Natural killer cell (primary cell): ENCODE measurements at regions not wholly inside any gene's neighbourhood (a gene's known extent, or its start where the extent isn't known, plus 50 kb on each side); places are given as distances from the start of the nearest gene placed in this dataset.

Source experiments
- ATAC-seq, 3 donors: fragments of 150-1000 bp in 2 of 3; fragments of 200-7000 bp in 1 of 3; cut with Tn5 transposase; 1 replicate in 1 of 3; 2 replicates in 2 of 3; pipeline ENCODE4 v1.10.0; 2021; ENCODE audit warnings: mild to moderate bottlenecking in 2 of 3, moderate library complexity in 2 of 3
- DNase-seq, 2 donors: peaks; one replicate each; pipeline versions ENCODE4 v3.0.0 to v3.0.0-alpha.2; 2013 to 2021; ENCODE audit warnings: mixed read lengths in 1 of 2
- H3K27ac ChIP-seq: one replicate; pipeline ENCODE4 v1.5.1; 2013; ENCODE audit warnings: mild to moderate bottlenecking, low read length
- H3K27me3 ChIP-seq: one replicate; pipeline ENCODE4 v1.6.1; 2013; ENCODE audit warnings: low read length; ENCODE audit not compliant: control insufficient read depth, insufficient read depth
- H3K36me3 ChIP-seq: one replicate; pipeline ENCODE4 v1.6.1; 2013; ENCODE audit warnings: low read length; ENCODE audit not compliant: control insufficient read depth, insufficient read depth
- H3K4me1 ChIP-seq: one replicate; pipeline ENCODE4 v1.6.1; 2013; ENCODE audit warnings: low read length; ENCODE audit not compliant: control insufficient read depth, insufficient read depth
- H3K4me3 ChIP-seq: one replicate; pipeline ENCODE4 v1.5.1; 2013; ENCODE audit warnings: low read length
- H3K9me3 ChIP-seq: one replicate; pipeline ENCODE4 v1.6.1; 2013; ENCODE audit warnings: low read length; ENCODE audit not compliant: control insufficient read depth, insufficient read depth
- H3K27ac Mint-ChIP-seq, 2 donors: one replicate each; pipeline ENCODE4 v1.8.0; 2022; ENCODE audit warnings: mild to moderate bottlenecking in 2 of 2, mixed read lengths in 2 of 2, moderate library complexity in 1 of 2
- H3K27me3 Mint-ChIP-seq, 2 donors: one replicate each; pipeline ENCODE4 v1.8.0; 2022; ENCODE audit warnings: low read depth in 2 of 2, mixed read lengths in 2 of 2
- H3K36me3 Mint-ChIP-seq: one replicate; pipeline ENCODE4 v1.8.0; 2022; ENCODE audit warnings: mixed read lengths
- H3K4me1 Mint-ChIP-seq, 2 donors: one replicate each; pipeline ENCODE4 v1.8.0; 2022; ENCODE audit warnings: mixed read lengths in 2 of 2
- H3K4me3 Mint-ChIP-seq: one replicate; pipeline ENCODE4 v1.8.0; 2022; ENCODE audit warnings: mild to moderate bottlenecking, moderate library complexity, mixed read lengths
- H3K9me3 Mint-ChIP-seq, 2 donors: one replicate each; pipeline ENCODE4 v1.8.0; 2022; ENCODE audit warnings: mixed read lengths in 2 of 2
- WGBS: methylation state at CpG from one replicate; pipeline ENCODE4 v1.1.7; 2013; ENCODE audit warnings: missing lambda C conversion rate; ENCODE audit not compliant: insufficient coverage; 5-methylcytosine and 5-hydroxymethylcytosine counted together
- intact Hi-C: fragments of 100-400 bp; cut with micrococcal nuclease; formaldehyde crosslinking; loops from one replicate; pipeline ENCODE4 v1.14.2; 2022
- TF ChIP-seq, protein P1 (sequence below): fragments of 200-600 bp; IDR thresholded peaks from one replicate; pipeline ENCODE4 v1.8.0; 2022; ENCODE audit warnings: antibody characterized with exemption

DNA sequence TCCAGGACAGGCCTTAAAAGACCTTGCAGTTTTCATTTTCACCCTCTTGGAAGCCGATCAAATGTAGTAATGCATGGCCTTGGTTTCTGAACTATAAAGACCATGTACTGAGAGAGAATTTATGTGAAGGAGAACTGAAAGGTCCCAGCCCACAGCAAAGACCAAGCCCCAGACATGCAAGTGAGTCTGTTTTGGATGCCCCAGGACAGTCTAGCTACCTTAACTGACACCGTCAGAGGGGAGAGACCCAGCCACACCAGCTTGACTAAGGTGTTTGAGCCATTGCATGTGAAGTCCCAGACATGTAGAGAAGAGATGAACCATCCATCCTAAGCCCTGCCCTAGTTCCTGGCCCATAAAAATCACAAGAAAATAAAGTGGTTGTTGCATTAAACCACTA, 316.8 kb upstream of the GATB start:
- Mint-ChIP-seq H3K27me3 (no peaks in the 10 kb centered on the region), H3K9me3 (no peaks in the 10 kb centered on the region), H3K4me3 (no peak overlapping the region), H3K36me3 (no peaks in the 10 kb centered on the region), H3K4me1 (peaks cover 9 to 16% of the 10 kb centered on the region in 2 donors), H3K27ac (no peak overlapping the region)
- Histone ChIP-seq H3K36me3 (no peaks in the 10 kb centered on the region), H3K4me3 (no peak overlapping the region), H3K27ac (no peak overlapping the region), H3K4me1 (peaks cover 9% of the 10 kb centered on the region), H3K27me3 (no peaks in the 10 kb centered on the region), H3K9me3 (no peaks in the 10 kb centered on the region)
- DNase-seq, result no peak
- WGBS, result 78% methylated on average over 2 of the region's 2 CpGs
- TF ChIP-seq, protein P1, sequence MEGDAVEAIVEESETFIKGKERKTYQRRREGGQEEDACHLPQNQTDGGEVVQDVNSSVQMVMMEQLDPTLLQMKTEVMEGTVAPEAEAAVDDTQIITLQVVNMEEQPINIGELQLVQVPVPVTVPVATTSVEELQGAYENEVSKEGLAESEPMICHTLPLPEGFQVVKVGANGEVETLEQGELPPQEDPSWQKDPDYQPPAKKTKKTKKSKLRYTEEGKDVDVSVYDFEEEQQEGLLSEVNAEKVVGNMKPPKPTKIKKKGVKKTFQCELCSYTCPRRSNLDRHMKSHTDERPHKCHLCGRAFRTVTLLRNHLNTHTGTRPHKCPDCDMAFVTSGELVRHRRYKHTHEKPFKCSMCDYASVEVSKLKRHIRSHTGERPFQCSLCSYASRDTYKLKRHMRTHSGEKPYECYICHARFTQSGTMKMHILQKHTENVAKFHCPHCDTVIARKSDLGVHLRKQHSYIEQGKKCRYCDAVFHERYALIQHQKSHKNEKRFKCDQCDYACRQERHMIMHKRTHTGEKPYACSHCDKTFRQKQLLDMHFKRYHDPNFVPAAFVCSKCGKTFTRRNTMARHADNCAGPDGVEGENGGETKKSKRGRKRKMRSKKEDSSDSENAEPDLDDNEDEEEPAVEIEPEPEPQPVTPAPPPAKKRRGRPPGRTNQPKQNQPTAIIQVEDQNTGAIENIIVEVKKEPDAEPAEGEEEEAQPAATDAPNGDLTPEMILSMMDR, result no peak
- intact Hi-C loops, result no loop called here
- ATAC-seq, result no peak

DNA sequence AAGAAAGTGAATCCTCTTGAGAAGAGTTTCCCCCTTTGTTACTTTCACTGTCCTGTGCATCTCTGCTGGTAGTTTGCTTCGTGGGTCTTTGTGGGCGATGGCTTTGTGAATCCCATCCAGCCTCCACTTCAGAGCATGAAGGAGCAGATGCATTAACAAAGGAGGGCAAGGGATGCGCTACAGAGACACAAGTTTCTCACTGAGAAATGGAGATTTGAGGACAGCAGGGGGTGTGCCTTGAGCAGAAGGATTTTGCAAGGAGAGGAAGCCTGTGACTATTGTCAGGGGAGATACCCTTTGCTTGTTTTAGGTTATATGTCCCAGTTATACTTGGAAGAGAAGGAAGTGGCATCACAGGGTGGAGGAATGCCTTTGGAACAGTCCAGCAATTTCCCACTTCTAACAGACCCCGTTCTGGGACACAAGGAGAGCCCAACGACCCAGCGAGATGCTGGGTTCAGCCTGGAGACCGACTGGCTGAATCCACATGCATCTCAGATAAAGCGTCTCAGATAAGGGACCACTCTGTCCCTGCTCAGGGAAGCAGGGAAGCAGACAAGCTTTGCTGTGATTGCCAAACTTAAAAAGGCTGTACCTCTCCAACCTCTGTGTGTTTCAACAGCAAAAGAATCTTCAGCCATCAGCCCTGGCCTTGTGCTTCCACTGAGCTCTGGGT, 314.6 kb upstream of the GATB start:
- Histone ChIP-seq H3K27ac (no peak overlapping the region), H3K4me1 (peaks cover 9% of the 10 kb centered on the region), H3K9me3 (no peaks in the 10 kb centered on the region), H3K36me3 (no peaks in the 10 kb centered on the region), H3K4me3 (no peak overlapping the region), H3K27me3 (no peaks in the 10 kb centered on the region)
- no peaks in the 10 kb centered on the region for H3K9me3 Mint-ChIP-seq
- no peaks in the 10 kb centered on the region for H3K27me3 Mint-ChIP-seq
- ATAC-seq (no peak), DNase-seq (no peak)
- H3K36me3 Mint-ChIP-seq, result no peaks in the 10 kb centered on the region
- intact Hi-C loops, result no loop called here
- peaks cover 8 to 15% of the 10 kb centered on the region in 2 donors for H3K4me1 Mint-ChIP-seq
- TF ChIP-seq, protein P1, result no peak
- WGBS, result 87% methylated on average over 8 of the region's 8 CpGs
- no peak overlapping the region for H3K4me3 Mint-ChIP-seq
- no peak overlapping the region for H3K27ac Mint-ChIP-seq

DNA sequence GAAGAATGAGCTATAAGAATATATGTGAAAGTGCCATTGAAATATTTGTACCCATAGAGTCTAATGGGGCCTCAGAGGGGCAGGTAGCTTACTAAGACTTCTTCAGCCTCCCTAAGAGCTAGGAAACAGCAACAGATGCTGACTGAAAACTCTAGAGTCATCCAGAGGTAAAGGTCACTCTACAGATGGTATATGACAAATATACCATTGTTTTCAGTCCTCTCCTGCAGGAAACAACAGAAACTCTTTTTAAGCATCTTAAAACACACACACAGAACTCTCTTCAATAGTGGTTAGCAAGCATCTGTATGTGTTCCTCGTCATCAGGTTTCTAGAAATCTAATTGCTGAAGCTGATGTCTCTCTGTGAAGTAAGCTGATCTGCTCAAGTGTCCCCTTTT, 313.8 kb upstream of the GATB start:
- WGBS, result 88% methylated on average over 1 of the region's 1 CpG
- DNase-seq (no peak), ATAC-seq (no peak)
- H3K27ac ChIP-seq, result no peak overlapping the region
- H3K4me1 ChIP-seq, result peaks cover 3% of the 10 kb centered on the region
- TF ChIP-seq, protein P1, result no peak
- Mint-ChIP-seq H3K27ac (no peak overlapping the region), H3K27me3 (no peaks in the 10 kb centered on the region), H3K36me3 (no peaks in the 10 kb centered on the region), H3K4me1 (peaks cover 0 to 7% of the 10 kb centered on the region in 2 donors), H3K4me3 (no peak overlapping the region), H3K9me3 (no peaks in the 10 kb centered on the region)
- no peaks in the 10 kb centered on the region for H3K36me3 ChIP-seq
- intact Hi-C loops, result no loop called here
- no peaks in the 10 kb centered on the region for H3K9me3 ChIP-seq
- H3K27me3 ChIP-seq, result no peaks in the 10 kb centered on the region
- no peak overlapping the region for H3K4me3 ChIP-seq

DNA sequence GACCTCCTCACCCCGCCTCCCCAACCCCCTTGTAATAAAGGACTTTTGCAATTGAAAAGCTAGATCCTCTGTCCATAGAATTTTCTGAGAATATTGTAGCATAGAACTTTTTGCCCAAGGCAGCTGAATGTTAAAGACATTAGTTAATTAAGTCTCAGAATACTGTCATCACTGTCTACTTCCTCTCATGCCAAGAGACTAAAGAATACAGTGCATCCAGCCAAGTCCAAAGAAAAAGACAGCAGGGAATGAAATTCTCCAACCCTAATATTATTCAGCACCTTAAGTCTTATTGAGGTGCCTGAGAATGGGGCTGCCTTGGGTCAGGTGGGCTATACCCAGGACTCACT, 313.3 kb upstream of the GATB start:
- Histone ChIP-seq H3K27me3 (no peaks in the 10 kb centered on the region), H3K4me3 (no peak overlapping the region), H3K36me3 (no peaks in the 10 kb centered on the region), H3K27ac (no peak overlapping the region), H3K9me3 (no peaks in the 10 kb centered on the region), H3K4me1 (no peaks in the 10 kb centered on the region)
- TF ChIP-seq, protein P1, result no peak
- H3K4me3 Mint-ChIP-seq, result no peak overlapping the region
- H3K4me1 Mint-ChIP-seq, result peaks cover 0 to 7% of the 10 kb centered on the region in 2 donors
- H3K27me3 Mint-ChIP-seq, result no peaks in the 10 kb centered on the region
- 100% methylated on average over 1 of the region's 1 CpG for WGBS
- H3K36me3 Mint-ChIP-seq, result no peaks in the 10 kb centered on the region
- no peak overlapping the region for H3K27ac Mint-ChIP-seq
- no peak for DNase-seq
- intact Hi-C loops, result no loop called here
- no peaks in the 10 kb centered on the region for H3K9me3 Mint-ChIP-seq
- ATAC-seq, result no peak
